Left lung (tissue), 4 donors: ENCODE measurements at regions not wholly inside any gene's neighbourhood (a gene's known extent, or its start where the extent isn't known, plus 50 kb on each side); places are given as distances from the start of the nearest gene placed in this dataset.

Experiments
- ATAC-seq: fragments of 200-7000 bp; cut with Tn5 transposase; one replicate; pipeline ENCODE4 v1.9.1; 2020; ENCODE audit warnings: moderate library complexity
- DNase-seq, 4 donors: peaks; one replicate each; pipeline ENCODE4 v3.0.0-alpha.2; 2013 to 2020
- H3K27ac ChIP-seq, 2 donors: fragments of 200-600 bp; sonication (generic) in 1 of 2; one replicate each; pipeline versions ENCODE4 v1.5.0 to v1.8.0; 2020 to 2021
- H3K27me3 ChIP-seq, 2 donors: fragments of 200-600 bp; sonication (generic) in 1 of 2; one replicate each; pipeline versions ENCODE4 v1.5.0 to v1.8.0; 2020 to 2021
- H3K36me3 ChIP-seq, 2 donors: fragments of 200-600 bp; sonication (generic) in 1 of 2; one replicate each; pipeline versions ENCODE4 v1.5.0 to v1.8.0; 2020 to 2021
- H3K4me1 ChIP-seq, 2 donors: fragments of 200-600 bp; one replicate each; pipeline ENCODE4 v1.8.0; 2021
- H3K4me3 ChIP-seq, 2 donors: fragments of 200-600 bp; sonication (generic) in 1 of 2; one replicate each; pipeline versions ENCODE4 v1.5.0 to v1.8.0; 2020 to 2021; ENCODE audit warnings: mild to moderate bottlenecking in 1 of 2
- H3K9me3 ChIP-seq, 2 donors: fragments of 200-600 bp; sonication (generic) in 1 of 2; one replicate each; pipeline versions ENCODE4 v1.5.0 to v1.8.0; 2020 to 2021
- intact Hi-C, 2 donors: fragments of 100-400 bp; cut with DNase I; formaldehyde crosslinking; loops; one replicate each; pipeline versions ENCODE4 v1.11.2 to v1.14.2; 2022
- TF ChIP-seq, protein P1 (sequence below), 2 donors: fragments of 200-600 bp; sonication (generic) in 1 of 2; IDR thresholded peaks; one replicate each; pipeline versions ENCODE4 v1.5.0 to v1.8.0; 2021; ENCODE audit warnings: antibody characterized with exemption in 2 of 2
- donor health status: DM: no; HTN: yes; CAD: no.
- donor health status: DM: no; HTN: no; CAD: no.

DNA sequence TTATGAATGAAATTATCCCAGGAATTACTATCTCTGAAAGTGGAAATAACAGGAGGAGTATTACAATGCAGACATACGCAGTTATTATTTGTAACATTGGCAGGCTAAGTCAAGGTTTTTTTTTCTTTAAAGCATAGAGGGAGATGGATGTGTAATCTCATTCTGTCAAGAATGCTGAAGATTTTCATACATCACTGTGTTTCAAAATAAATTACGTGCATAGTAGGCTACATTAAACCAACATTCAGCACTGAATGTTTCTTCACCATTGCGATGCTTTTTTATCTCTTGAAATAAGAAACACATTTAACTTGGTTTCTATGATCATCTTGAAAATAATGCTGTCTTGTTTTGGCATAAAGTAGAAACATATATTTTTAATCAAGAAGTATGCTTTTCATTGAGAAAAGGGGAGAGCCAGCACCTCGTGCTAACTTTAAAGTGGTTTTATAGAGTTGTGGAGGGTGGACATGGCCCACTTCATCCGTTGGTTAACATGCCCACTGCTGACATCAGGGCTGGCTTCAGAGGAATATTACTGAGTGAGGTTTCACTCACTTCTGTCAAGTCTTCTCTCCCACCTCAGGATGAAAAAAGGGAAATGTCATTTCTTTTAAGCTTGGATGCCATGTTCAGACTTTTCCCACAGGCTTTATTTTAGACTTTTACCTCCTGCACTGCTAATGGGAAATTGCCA, 203.6 kb upstream of the MEF2C start:
- TF ChIP-seq, protein P1, sequence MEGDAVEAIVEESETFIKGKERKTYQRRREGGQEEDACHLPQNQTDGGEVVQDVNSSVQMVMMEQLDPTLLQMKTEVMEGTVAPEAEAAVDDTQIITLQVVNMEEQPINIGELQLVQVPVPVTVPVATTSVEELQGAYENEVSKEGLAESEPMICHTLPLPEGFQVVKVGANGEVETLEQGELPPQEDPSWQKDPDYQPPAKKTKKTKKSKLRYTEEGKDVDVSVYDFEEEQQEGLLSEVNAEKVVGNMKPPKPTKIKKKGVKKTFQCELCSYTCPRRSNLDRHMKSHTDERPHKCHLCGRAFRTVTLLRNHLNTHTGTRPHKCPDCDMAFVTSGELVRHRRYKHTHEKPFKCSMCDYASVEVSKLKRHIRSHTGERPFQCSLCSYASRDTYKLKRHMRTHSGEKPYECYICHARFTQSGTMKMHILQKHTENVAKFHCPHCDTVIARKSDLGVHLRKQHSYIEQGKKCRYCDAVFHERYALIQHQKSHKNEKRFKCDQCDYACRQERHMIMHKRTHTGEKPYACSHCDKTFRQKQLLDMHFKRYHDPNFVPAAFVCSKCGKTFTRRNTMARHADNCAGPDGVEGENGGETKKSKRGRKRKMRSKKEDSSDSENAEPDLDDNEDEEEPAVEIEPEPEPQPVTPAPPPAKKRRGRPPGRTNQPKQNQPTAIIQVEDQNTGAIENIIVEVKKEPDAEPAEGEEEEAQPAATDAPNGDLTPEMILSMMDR (IDR thresholded peaks at IDR 0.05) = no peak
- intact Hi-C loops = no loop called here

DNA sequence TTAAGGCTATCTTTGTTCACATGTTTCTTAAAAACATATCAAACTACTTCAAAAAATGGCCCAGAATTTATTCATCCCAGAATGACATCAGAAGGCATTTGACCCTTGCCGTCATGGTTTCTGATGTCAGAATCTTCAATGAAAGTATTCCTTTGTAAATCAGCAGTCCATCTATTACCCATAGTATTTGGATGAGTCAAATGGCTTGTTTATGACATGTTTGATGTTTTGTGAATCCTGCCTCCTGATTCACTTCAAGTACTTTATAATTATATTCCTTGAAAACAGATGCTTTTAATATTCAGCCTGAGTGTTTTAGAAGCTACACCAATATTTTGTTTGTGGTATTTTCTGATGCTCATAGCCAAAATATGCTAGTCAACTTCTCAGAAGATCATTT, 200.8 kb upstream of the MEF2C start:
- no peak overlapping the region for H3K27ac ChIP-seq
- H3K4me3 ChIP-seq = no peak overlapping the region
- H3K4me1 ChIP-seq = no peaks in the 10 kb centered on the region
- ATAC-seq (no peak), DNase-seq (no peak)
- no peaks in the 10 kb centered on the region for H3K36me3 ChIP-seq
- H3K9me3 ChIP-seq = no peaks in the 10 kb centered on the region
- no peaks in the 10 kb centered on the region for H3K27me3 ChIP-seq
- intact Hi-C loops = no loop called here
- TF ChIP-seq, protein P1 (IDR thresholded peaks at IDR 0.05) = no peak

More for the DNA sequence above, 203.6 kb upstream of the MEF2C start:
- DNase-seq = no peak
- no peak overlapping the region for H3K4me3 ChIP-seq
- no peaks in the 10 kb centered on the region for H3K4me1 ChIP-seq
- H3K36me3 ChIP-seq = no peaks in the 10 kb centered on the region
- no peak overlapping the region for H3K27ac ChIP-seq
- no peaks in the 10 kb centered on the region for H3K27me3 ChIP-seq
- H3K9me3 ChIP-seq = no peaks in the 10 kb centered on the region
- ATAC-seq = no peak

DNA sequence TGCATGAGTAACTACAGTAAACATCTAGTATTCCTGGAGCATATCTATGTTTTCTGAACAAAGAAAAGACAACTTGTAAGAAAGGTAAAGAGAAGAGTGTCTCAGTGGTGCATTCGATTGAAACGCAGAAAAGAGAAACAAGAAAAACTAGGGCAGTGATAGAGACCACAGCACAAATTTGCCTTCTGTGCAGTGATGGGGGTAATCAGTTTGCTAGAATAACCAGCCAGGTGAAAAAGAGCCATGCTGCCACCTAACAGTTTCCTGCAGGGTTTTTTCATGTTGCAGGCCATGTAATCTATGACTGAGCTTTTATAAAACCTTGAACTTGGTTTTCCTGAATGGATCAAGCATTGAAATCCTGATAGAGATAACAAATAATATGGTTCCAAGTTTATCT, 198.4 kb upstream of the MEF2C start:
- ATAC-seq (no peak), DNase-seq (no peak)
- no peaks in the 10 kb centered on the region for H3K36me3 ChIP-seq
- TF ChIP-seq, protein P1 (IDR thresholded peaks at IDR 0.05) = no peak
- H3K4me3 ChIP-seq = no peak overlapping the region
- H3K27ac ChIP-seq = no peak overlapping the region
- H3K27me3 ChIP-seq = no peaks in the 10 kb centered on the region
- H3K4me1 ChIP-seq = no peaks in the 10 kb centered on the region
- H3K9me3 ChIP-seq = no peaks in the 10 kb centered on the region
- intact Hi-C loops = no loop called here

DNA sequence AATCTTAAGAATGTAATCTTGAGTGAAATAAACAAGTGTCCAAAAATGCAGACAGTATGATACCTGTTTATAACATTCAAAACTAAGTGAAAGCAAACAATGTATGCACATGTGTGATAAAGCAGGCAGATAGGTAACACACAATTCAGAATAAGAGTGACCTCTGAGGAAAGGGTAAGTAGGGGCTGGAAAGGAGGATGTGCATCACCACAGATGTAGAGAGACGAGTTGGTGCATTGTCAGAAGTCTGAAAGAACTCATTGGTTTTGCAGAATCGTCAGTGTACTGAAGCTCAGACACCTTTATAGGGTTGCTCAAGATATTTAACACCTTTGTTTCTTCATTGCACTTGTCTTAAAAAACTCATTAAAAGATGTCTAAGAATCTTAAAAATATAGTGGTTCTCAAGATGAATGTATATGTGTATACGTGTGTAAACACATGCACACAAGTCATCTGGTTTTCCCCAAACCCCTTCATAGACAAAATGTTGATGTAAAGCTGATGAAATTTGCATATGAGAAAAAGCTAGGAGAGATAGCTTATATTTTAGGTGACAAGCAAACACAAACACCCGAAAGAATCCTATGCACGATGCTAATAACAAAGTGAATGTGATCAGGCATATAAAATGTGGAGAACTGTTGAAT, 197.6 kb upstream of the MEF2C start:
- ATAC-seq = no peak
- H3K27me3 ChIP-seq = no peaks in the 10 kb centered on the region
- no peak for DNase-seq
- H3K4me1 ChIP-seq = no peaks in the 10 kb centered on the region
- intact Hi-C loops = no loop called here
- TF ChIP-seq, protein P1 (IDR thresholded peaks at IDR 0.05) = no peak
- H3K9me3 ChIP-seq = no peaks in the 10 kb centered on the region
- H3K4me3 ChIP-seq = no peak overlapping the region
- no peak overlapping the region for H3K27ac ChIP-seq
- H3K36me3 ChIP-seq = no peaks in the 10 kb centered on the region

DNA sequence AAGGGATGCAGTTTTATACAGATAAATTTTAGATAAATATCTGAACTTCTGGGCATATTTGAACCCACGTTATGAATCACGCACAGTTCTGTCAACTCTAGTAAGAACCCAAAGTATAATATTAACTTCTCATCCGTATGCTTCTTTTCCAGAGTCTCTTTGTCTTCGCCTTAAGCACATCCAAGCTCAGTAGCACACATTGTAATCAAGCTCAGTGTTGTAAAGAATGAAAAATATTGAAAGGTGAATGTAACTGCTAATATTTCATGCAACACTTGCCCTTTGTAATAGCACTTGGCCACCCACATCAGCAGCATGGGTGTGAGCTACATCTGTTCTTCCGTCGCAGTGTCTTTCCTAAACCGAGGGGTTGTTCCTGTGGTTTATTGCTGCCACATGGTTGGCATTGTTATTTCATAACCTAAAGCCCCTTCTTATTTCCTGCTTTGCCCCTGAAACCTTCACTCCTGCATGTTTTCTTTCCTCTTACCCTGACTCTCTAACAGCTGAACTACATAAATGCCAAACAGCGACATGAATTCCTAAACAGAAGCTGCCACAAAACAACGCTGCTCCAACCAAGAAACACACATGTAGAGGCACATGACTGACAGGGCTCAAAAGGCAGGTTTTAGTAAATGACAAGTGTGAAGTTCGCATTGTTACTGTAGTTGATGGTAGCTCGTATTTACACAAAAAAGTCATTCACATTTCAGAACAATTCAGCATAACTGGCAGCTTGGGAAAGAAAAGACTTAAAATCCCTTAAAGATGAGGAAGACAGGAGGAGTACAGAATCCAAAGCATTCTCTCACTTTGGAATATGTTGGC, 190.1 kb upstream of the MEF2C start:
- no peaks in the 10 kb centered on the region for H3K4me1 ChIP-seq
- no peak for DNase-seq
- no peak for ATAC-seq
- intact Hi-C loops = no loop called here
- H3K4me3 ChIP-seq = no peak overlapping the region
- no peaks in the 10 kb centered on the region for H3K9me3 ChIP-seq
- no peaks in the 10 kb centered on the region for H3K36me3 ChIP-seq
- no peaks in the 10 kb centered on the region for H3K27me3 ChIP-seq
- TF ChIP-seq, protein P1 (IDR thresholded peaks at IDR 0.05) = no peak
- H3K27ac ChIP-seq = no peak overlapping the region
